ENCODE measurements at regions not wholly inside any gene's neighbourhood (a gene's known extent, or its start where the extent isn't known, plus 50 kb on each side); places are given as distances from the start of the nearest gene placed in this dataset.
A peak's percentile ranks its signal among the peaks of the same experiment; 100 is the strongest.
"Not testable (repeated sequence)": the region's sequence is repeated elsewhere in the genome, so short reads cannot be mapped to it uniquely, and the experiment has no call there.

- WGBS (ENCODE audit: insufficient coverage) = 52% methylated on average over 3 of the region's 5 CpGs
- H3K27ac ChIP-seq (ENCODE audit: low read depth, low read length) = no peak overlapping the region
- no peak overlapping the region for H3K4me3 ChIP-seq (ENCODE audit: low read depth, low read length)
- DNase-seq (ENCODE audit: low read depth in 4 of 6, low spot score in 6 of 6) = no peak
- no peaks in the 10 kb centered on the region for H3K27me3 ChIP-seq (ENCODE audit: control insufficient read depth, insufficient read depth, low read length)
- H3K36me3 ChIP-seq (ENCODE audit: control insufficient read depth, insufficient read depth, low read length) = no peaks in the 10 kb centered on the region
- no peaks in the 10 kb centered on the region for H3K4me1 ChIP-seq (ENCODE audit: control insufficient read depth, insufficient read depth, low read length)
- H3K9me3 ChIP-seq (ENCODE audit: control insufficient read depth, insufficient read depth, low read length) = no peaks in the 10 kb centered on the region
Measured at GRCh38 chr14:49294621-49295148, 291.5 kb downstream of the RPS29 start.

- no peak for DNase-seq (ENCODE audit: low read depth in 4 of 6, low spot score in 6 of 6)
- Histone ChIP-seq H3K27ac (ENCODE audit: low read depth, low read length) (no peak overlapping the region), H3K4me1 (ENCODE audit: control insufficient read depth, insufficient read depth, low read length) (no peaks in the 10 kb centered on the region), H3K36me3 (ENCODE audit: control insufficient read depth, insufficient read depth, low read length) (no peaks in the 10 kb centered on the region), H3K27me3 (ENCODE audit: control insufficient read depth, insufficient read depth, low read length) (no peaks in the 10 kb centered on the region), H3K9me3 (ENCODE audit: control insufficient read depth, insufficient read depth, low read length) (no peaks in the 10 kb centered on the region), H3K4me3 (ENCODE audit: low read depth, low read length) (no peak overlapping the region)
- WGBS (ENCODE audit: insufficient coverage) = 75% methylated on average over 4 of the region's 5 CpGs
Measured at GRCh38 chr14:49287004-49287403, 299.2 kb downstream of the RPS29 start.

- WGBS (ENCODE audit: insufficient coverage) = no CpG with 5 or more reads among the region's 1 CpG
- no peaks in the 10 kb centered on the region for H3K4me1 ChIP-seq (ENCODE audit: control insufficient read depth, insufficient read depth, low read length)
- no peak overlapping the region for H3K4me3 ChIP-seq (ENCODE audit: low read depth, low read length)
- H3K27ac ChIP-seq (ENCODE audit: low read depth, low read length) = no peak overlapping the region
- DNase-seq (ENCODE audit: low read depth in 4 of 6, low spot score in 6 of 6) = no peak
- H3K27me3 ChIP-seq (ENCODE audit: control insufficient read depth, insufficient read depth, low read length) = no peaks in the 10 kb centered on the region
- no peaks in the 10 kb centered on the region for H3K36me3 ChIP-seq (ENCODE audit: control insufficient read depth, insufficient read depth, low read length)
- no peaks in the 10 kb centered on the region for H3K9me3 ChIP-seq (ENCODE audit: control insufficient read depth, insufficient read depth, low read length)
Measured at GRCh38 chr14:49286257-49286983, 299.8 kb downstream of the RPS29 start.

GRCh38 chr14:49280566-49280965 is 305.6 kb downstream of the RPS29 start:
- Histone ChIP-seq H3K36me3 (ENCODE audit: control insufficient read depth, insufficient read depth, low read length) (no peaks in the 10 kb centered on the region), H3K27me3 (ENCODE audit: control insufficient read depth, insufficient read depth, low read length) (no peaks in the 10 kb centered on the region), H3K4me3 (ENCODE audit: low read depth, low read length) (no peak overlapping the region), H3K4me1 (ENCODE audit: control insufficient read depth, insufficient read depth, low read length) (no peaks in the 10 kb centered on the region), H3K9me3 (ENCODE audit: control insufficient read depth, insufficient read depth, low read length) (no peaks in the 10 kb centered on the region), H3K27ac (ENCODE audit: low read depth, low read length) (no peak overlapping the region)
- WGBS (ENCODE audit: insufficient coverage) = no CpG with 5 or more reads among the region's 1 CpG
- no peak for DNase-seq (ENCODE audit: low read depth in 4 of 6, low spot score in 6 of 6)

- Histone ChIP-seq H3K9me3 (ENCODE audit: control insufficient read depth, insufficient read depth, low read length) (no peaks in the 10 kb centered on the region), H3K4me3 (ENCODE audit: low read depth, low read length) (no peak overlapping the region), H3K4me1 (ENCODE audit: control insufficient read depth, insufficient read depth, low read length) (no peaks in the 10 kb centered on the region), H3K27ac (ENCODE audit: low read depth, low read length) (no peak overlapping the region), H3K27me3 (ENCODE audit: control insufficient read depth, insufficient read depth, low read length) (no peaks in the 10 kb centered on the region), H3K36me3 (ENCODE audit: control insufficient read depth, insufficient read depth, low read length) (no peaks in the 10 kb centered on the region)
- DNase-seq (ENCODE audit: low read depth in 4 of 6, low spot score in 6 of 6) = no peak
- WGBS (ENCODE audit: insufficient coverage) = 94% methylated on average over 6 of the region's 6 CpGs
Measured at GRCh38 chr14:49250517-49250916, 335.7 kb downstream of the RPS29 start.

GRCh38 chr14:49250109-49250508 is 336.1 kb downstream of the RPS29 start:
- H3K36me3 ChIP-seq (ENCODE audit: control insufficient read depth, insufficient read depth, low read length) = no peaks in the 10 kb centered on the region
- WGBS (ENCODE audit: insufficient coverage) = 88% methylated on average over 4 of the region's 4 CpGs
- H3K4me1 ChIP-seq (ENCODE audit: control insufficient read depth, insufficient read depth, low read length) = no peaks in the 10 kb centered on the region
- H3K4me3 ChIP-seq (ENCODE audit: low read depth, low read length) = no peak overlapping the region
- H3K9me3 ChIP-seq (ENCODE audit: control insufficient read depth, insufficient read depth, low read length) = no peaks in the 10 kb centered on the region
- H3K27ac ChIP-seq (ENCODE audit: low read depth, low read length) = no peak overlapping the region
- no peaks in the 10 kb centered on the region for H3K27me3 ChIP-seq (ENCODE audit: control insufficient read depth, insufficient read depth, low read length)
- DNase-seq (ENCODE audit: low read depth in 4 of 6, low spot score in 6 of 6) = no peak

- Histone ChIP-seq H3K4me3 (ENCODE audit: low read depth, low read length) (no peak overlapping the region), H3K4me1 (ENCODE audit: control insufficient read depth, insufficient read depth, low read length) (no peaks in the 10 kb centered on the region), H3K9me3 (ENCODE audit: control insufficient read depth, insufficient read depth, low read length) (no peaks in the 10 kb centered on the region), H3K27me3 (ENCODE audit: control insufficient read depth, insufficient read depth, low read length) (no peaks in the 10 kb centered on the region), H3K27ac (ENCODE audit: low read depth, low read length) (no peak overlapping the region), H3K36me3 (ENCODE audit: control insufficient read depth, insufficient read depth, low read length) (no peaks in the 10 kb centered on the region)
- DNase-seq (ENCODE audit: low read depth in 4 of 6, low spot score in 6 of 6) = peak in 1 of 6 donors; percentile 66
Measured at GRCh38 chr14:49249022-49249421, 337.2 kb downstream of the RPS29 start.

GRCh38 chr14:49243777-49244176 is 342.4 kb downstream of the RPS29 start:
- not testable (repeated sequence) for H3K9me3 ChIP-seq (ENCODE audit: control insufficient read depth, insufficient read depth, low read length); H3K27me3 ChIP-seq (ENCODE audit: control insufficient read depth, insufficient read depth, low read length); H3K27ac ChIP-seq (ENCODE audit: low read depth, low read length); DNase-seq (ENCODE audit: low read depth in 4 of 6, low spot score in 6 of 6); H3K4me3 ChIP-seq (ENCODE audit: low read depth, low read length); H3K36me3 ChIP-seq (ENCODE audit: control insufficient read depth, insufficient read depth, low read length); H3K4me1 ChIP-seq (ENCODE audit: control insufficient read depth, insufficient read depth, low read length)
- 94% methylated on average over 4 of the region's 5 CpGs for WGBS (ENCODE audit: insufficient coverage)

- H3K27me3 ChIP-seq (ENCODE audit: control insufficient read depth, insufficient read depth, low read length) = no peaks in the 10 kb centered on the region
- H3K36me3 ChIP-seq (ENCODE audit: control insufficient read depth, insufficient read depth, low read length) = no peaks in the 10 kb centered on the region
- no peaks in the 10 kb centered on the region for H3K4me1 ChIP-seq (ENCODE audit: control insufficient read depth, insufficient read depth, low read length)
- peaks cover 11% of the 10 kb centered on the region for H3K9me3 ChIP-seq (ENCODE audit: control insufficient read depth, insufficient read depth, low read length)
- H3K27ac ChIP-seq (ENCODE audit: low read depth, low read length) = no peak overlapping the region
- 94% methylated on average over 4 of the region's 4 CpGs for WGBS (ENCODE audit: insufficient coverage)
- no peak for DNase-seq (ENCODE audit: low read depth in 4 of 6, low spot score in 6 of 6)
- H3K4me3 ChIP-seq (ENCODE audit: low read depth, low read length) = no peak overlapping the region
Measured at GRCh38 chr14:49240383-49240782, 345.8 kb downstream of the RPS29 start.

GRCh38 chr14:49228552-49228951 is 357.6 kb downstream of the RPS29 start:
- Histone ChIP-seq H3K27ac (ENCODE audit: low read depth, low read length) (no peak overlapping the region), H3K4me1 (ENCODE audit: control insufficient read depth, insufficient read depth, low read length) (no peaks in the 10 kb centered on the region), H3K4me3 (ENCODE audit: low read depth, low read length) (no peak overlapping the region), H3K9me3 (ENCODE audit: control insufficient read depth, insufficient read depth, low read length) (no peaks in the 10 kb centered on the region), H3K36me3 (ENCODE audit: control insufficient read depth, insufficient read depth, low read length) (no peaks in the 10 kb centered on the region), H3K27me3 (ENCODE audit: control insufficient read depth, insufficient read depth, low read length) (no peaks in the 10 kb centered on the region)
- WGBS (ENCODE audit: insufficient coverage) = 94% methylated on average over 2 of the region's 4 CpGs
- no peak for DNase-seq (ENCODE audit: low read depth in 4 of 6, low spot score in 6 of 6)
